ENCODE measurements at regions not wholly inside any gene's neighbourhood (a gene's known extent, or its start where the extent isn't known, plus 50 kb on each side); places are given as distances from the start of the nearest gene placed in this dataset.
"Not testable (repeated sequence)": the region's sequence is repeated elsewhere in the genome, so short reads cannot be mapped to it uniquely, and the experiment has no call there.

DNA sequence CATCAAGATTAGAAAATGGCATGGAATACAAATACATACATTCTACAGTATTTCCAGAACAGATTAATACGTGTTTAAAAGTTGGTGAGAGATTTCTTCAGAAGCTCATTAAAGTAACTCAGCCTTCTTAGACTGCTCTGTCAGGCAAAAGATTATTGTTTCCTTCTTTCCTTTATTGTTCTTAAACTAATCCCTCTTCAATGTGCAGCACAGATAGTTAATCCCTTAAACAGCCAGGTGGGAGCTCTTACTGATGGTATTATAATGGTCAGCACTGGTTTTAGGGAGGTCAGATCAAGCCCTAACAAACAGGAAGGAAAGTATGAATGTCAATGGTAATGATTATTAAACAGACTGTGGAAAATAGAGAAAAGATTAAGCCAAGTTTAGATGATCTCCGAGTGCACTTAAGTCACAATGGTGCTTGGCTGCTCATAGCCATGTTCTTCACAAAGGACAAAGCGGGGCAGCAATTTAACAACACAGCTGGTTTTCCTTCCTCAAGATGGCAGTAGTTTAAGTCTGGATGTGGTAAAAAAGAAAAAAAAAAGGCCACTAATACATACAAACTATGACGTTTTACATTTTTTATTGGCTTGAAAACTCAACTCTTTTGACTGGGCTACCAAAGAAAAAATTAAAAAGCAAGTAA is 992.6 kb downstream of the PCDH9 start:
- DNase-seq (ENCODE audit: low read depth in 2 of 2), result no peak

DNA sequence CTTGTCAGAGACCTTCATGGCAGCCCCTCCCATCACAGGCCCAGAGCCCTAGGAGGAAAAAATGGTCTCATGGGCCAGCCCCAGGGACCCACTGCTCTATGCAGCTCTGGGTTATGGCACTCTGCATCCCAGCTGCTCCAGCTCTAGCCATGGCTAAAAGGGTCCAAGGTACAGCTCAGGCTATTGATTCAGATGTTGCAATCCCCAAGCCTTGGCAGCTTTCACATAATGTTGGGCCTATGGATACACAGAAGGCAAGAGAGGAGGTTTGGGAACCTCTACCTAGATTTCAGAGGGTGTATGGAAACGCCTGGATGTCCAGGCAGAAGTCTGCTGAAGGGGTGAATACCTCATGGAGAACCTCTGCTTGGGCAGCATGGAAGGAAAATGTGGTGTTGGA is 996.0 kb downstream of the PCDH9 start:
- no peak for DNase-seq (ENCODE audit: low read depth in 2 of 2)

GRCh38 chr13:66231958-66232357 is 998.2 kb downstream of the PCDH9 start:
- not testable (repeated sequence) for DNase-seq (ENCODE audit: low read depth in 2 of 2)

- DNase-seq (ENCODE audit: low read depth in 2 of 2), result no peak
Measured at GRCh38 chr13:66225072-66225471, 1005.1 kb downstream of the PCDH9 start.

GRCh38 chr13:66224663-66225062 is 1005.5 kb downstream of the PCDH9 start:
- DNase-seq (ENCODE audit: low read depth in 2 of 2), result no peak

DNA sequence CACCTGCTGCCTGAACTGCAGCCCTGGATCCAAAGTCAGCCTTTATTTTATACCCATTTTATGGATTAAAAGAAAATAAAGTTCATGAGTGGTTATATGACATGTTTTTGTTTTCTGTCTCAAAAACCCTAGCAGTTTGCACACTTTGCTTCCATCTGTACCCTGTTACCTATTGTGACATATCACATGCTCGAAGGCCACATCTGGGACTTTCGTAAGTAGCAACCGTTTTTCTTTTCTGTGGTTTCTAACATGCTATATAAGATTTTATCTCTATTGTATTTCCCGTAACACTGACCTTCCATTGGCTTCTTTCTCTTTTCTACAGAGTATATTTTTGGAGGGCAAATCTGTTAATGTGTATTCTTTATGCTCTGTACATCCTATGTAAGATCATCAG is 1007.2 kb downstream of the PCDH9 start:
- DNase-seq (ENCODE audit: low read depth in 2 of 2), result no peak

DNA sequence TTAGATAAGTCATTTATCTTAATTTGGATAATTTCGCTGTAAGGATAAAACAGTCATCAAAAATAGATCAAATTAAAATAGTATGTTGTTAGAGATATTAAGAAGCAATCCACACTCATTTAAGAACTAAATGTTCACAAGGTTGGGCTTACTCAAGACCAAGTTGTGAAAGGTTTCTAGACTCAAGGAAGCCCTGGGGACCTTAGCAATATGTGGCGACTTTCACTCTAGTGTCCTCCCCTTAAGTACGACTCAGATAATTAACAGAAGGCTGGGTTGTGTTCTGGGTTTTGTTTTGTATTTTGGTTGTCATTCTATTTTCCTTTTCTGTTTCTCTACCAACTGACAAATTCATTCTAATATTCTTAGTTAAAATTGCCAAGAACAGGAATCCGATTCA is 1008.0 kb downstream of the PCDH9 start:
- no peak for DNase-seq (ENCODE audit: low read depth in 2 of 2)

DNA sequence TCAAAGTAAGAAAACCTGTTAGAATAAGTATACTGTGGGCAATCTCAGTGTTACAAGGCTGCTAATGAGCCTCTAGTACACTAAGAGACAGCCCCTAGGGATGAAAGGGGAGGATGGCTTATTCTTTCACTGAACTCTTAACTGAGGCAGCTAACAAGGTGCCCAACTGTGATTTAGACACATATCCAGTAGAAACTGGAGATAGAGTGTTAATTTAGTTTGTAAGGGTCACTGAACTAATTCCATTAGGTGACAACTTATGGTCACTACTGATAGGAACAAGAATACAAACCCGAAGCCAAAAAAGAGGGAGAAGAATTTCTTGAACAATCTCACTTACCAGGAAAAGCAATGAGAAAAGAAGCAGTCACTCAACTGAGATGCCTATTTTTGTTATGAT is 1010.6 kb downstream of the PCDH9 start:
- no peak for DNase-seq (ENCODE audit: low read depth in 2 of 2)

- DNase-seq (ENCODE audit: low read depth in 2 of 2), result no peak
Measured at GRCh38 chr13:66218583-66218982, 1011.6 kb downstream of the PCDH9 start.

DNA sequence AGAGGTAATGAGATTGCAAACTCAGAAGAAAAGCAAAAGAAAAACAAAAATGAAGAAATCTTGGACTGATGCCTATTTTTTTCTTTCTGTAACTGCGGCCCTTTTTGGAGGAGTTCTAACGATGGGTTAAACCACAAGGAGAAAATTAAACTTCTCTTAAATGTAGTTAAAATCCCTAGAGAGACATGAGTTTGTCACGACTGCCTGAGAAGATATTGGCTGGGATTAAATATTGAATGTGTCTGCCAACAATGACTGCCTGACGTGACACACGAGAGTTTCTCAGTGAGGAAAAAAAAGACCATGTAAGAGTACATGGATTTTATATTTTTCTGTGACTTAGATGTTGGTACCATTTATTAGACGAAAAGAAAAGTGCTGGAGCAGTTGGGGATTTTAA is 1013.4 kb downstream of the PCDH9 start:
- no peak for DNase-seq (ENCODE audit: low read depth in 2 of 2)

DNA sequence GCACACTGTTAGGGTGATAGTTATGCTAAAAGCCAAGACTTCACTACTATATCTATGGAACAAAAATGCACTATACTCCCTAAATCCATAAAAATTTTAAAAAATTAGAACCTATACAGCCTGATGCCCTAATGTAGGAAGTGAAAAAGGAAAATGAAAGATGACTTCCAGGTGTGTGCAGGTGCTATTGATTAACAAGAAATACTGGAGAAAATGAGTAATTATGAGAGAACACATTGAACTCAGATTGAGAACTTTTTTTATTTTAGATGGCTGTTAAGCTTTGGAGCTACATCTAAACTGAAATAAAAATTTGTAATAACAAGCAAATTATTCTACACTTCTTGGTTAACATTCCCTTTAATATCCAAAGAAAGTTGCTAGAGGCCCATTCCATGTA is 1015.7 kb downstream of the PCDH9 start:
- DNase-seq (ENCODE audit: low read depth in 2 of 2), result no peak

- DNase-seq (ENCODE audit: low read depth in 2 of 2), result no peak
Measured at GRCh38 chr13:66212511-66212910, 1017.6 kb downstream of the PCDH9 start.

DNA sequence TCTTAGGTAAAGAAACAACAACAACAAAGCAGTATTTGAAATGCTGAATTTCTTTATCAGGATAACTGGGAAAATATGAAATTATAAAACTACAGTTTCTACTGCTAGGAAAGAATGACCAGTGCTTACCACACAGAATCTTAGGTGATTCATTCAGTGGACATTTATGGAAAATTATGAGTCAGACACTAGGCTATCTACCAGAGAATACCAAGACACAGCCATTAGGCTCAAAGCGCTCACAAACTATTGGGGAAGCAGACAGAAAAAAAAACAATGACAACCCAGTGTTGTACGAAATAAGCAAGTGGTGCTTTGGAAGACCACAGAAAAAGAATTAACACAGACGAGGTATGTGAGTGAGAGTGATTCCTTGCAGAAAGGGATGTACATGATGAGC is 1019.5 kb downstream of the PCDH9 start:
- no peak for DNase-seq (ENCODE audit: low read depth in 2 of 2)

DNA sequence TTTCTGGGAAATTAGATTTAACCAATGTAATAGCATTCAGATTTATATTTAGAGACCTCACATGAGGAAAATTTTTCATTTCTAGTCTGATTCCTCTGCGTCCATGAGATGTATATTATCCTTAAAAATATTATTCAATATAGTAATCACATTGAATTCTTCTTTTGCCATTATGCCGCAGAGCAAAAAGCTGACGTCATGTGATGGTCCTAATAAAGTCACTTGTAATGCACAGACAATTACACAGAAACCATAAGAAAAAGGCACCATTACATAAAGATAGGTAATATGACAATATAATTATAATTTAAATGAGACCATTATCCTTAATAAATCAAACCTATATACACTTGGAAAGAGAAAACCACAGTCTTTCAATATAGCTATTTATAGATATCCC is 1021.5 kb downstream of the PCDH9 start:
- DNase-seq (ENCODE audit: low read depth in 2 of 2), result no peak

GRCh38 chr13:66207610-66208009 is 1022.5 kb downstream of the PCDH9 start:
- DNase-seq (ENCODE audit: low read depth in 2 of 2), result no peak

GRCh38 chr13:66205807-66206206 is 1024.3 kb downstream of the PCDH9 start:
- no peak for DNase-seq (ENCODE audit: low read depth in 2 of 2)

- DNase-seq (ENCODE audit: low read depth in 2 of 2), result no peak
Measured at GRCh38 chr13:66200555-66200954, 1029.6 kb downstream of the PCDH9 start.

- DNase-seq (ENCODE audit: low read depth in 2 of 2), result no peak
Measured at GRCh38 chr13:66195238-66195637, 1034.9 kb downstream of the PCDH9 start.

GRCh38 chr13:66189986-66190385 is 1040.2 kb downstream of the PCDH9 start:
- no peak for DNase-seq (ENCODE audit: low read depth in 2 of 2)

GRCh38 chr13:66180836-66181235 is 1049.3 kb downstream of the PCDH9 start:
- DNase-seq (ENCODE audit: low read depth in 2 of 2), result no peak

DNA sequence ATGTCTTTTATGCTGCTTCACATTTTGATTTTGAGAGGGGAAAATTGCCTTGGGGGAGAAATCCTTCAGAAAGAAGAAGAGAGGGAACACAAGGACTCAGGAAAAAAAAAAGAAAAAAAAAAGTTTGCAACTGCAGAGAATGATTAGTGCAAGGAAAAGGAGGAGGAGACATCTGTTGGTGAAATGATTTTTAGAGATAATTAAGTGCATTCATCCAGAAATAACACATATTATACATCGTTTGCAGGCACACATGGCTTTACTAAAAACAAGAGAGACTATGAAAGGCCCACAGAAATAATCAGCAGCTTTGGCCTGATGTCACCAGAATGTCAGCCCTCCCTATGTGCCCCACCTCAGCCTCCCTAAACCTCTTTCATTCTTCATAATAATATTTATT is 1058.2 kb downstream of the PCDH9 start:
- no peak for DNase-seq (ENCODE audit: low read depth in 2 of 2)

GRCh38 chr13:66162470-66162869 is 1067.7 kb downstream of the PCDH9 start:
- no peak for DNase-seq (ENCODE audit: low read depth in 2 of 2)

- DNase-seq (ENCODE audit: low read depth in 2 of 2), result no peak
Measured at GRCh38 chr13:66159511-66159910, 1070.6 kb downstream of the PCDH9 start.

GRCh38 chr13:66154976-66155375 is 1075.2 kb downstream of the PCDH9 start:
- no peak for DNase-seq (ENCODE audit: low read depth in 2 of 2)
